Astrocyte (in vitro differentiated cells and primary cell): ENCODE measurements at regions not wholly inside any gene's neighbourhood (a gene's known extent, or its start where the extent isn't known, plus 50 kb on each side); places are given as distances from the start of the nearest gene placed in this dataset.

ENCODE experiments used
- DNase-seq: peaks from one replicate; pipeline ENCODE4 v3.0.0-alpha.2; 2010; ENCODE audit warnings: low read depth
- FAIRE-seq: peaks from 2 replicates; lab custom pipeline; 2011; peaks lifted over from hg19 to GRCh38; lab: Jason Lieb, UNC
- H2AFZ ChIP-seq: 2 replicates; pipeline ENCODE4 v1.6.0; 2012; ENCODE audit warnings: low read depth, low read length, inconsistent platforms
- H3K27ac ChIP-seq: 2 replicates; pipeline ENCODE4 v1.5.1; 2011; ENCODE audit warnings: low read depth, low read length, inconsistent platforms
- H3K27me3 ChIP-seq: 2 replicates; pipeline ENCODE4 v1.6.0; 2011; ENCODE audit warnings: low read length, inconsistent platforms; ENCODE audit not compliant: insufficient read depth
- H3K36me3 ChIP-seq: 2 replicates; pipeline ENCODE4 v1.5.1; 2011; ENCODE audit warnings: low read length, inconsistent platforms; ENCODE audit not compliant: insufficient read depth
- H3K4me1 ChIP-seq: 2 replicates; pipeline ENCODE4 v1.5.1; 2011; ENCODE audit warnings: low read length, inconsistent platforms; ENCODE audit not compliant: insufficient read depth
- H3K4me2 ChIP-seq: 2 replicates; pipeline ENCODE4 v1.6.0; 2012; ENCODE audit warnings: low read length, inconsistent platforms
- H3K4me3 ChIP-seq: 2 replicates; pipeline ENCODE4 v1.5.1; 2011; ENCODE audit warnings: low read depth, mild to moderate bottlenecking, low read length, inconsistent platforms; ENCODE audit not compliant: insufficient read depth
- H3K79me2 ChIP-seq: 2 replicates; pipeline ENCODE4 v1.6.0; 2012; ENCODE audit warnings: mild to moderate bottlenecking, low read length, inconsistent platforms; ENCODE audit not compliant: insufficient read depth
- H3K9ac ChIP-seq: 2 replicates; pipeline ENCODE4 v1.6.0; 2012; ENCODE audit warnings: mild to moderate bottlenecking, low read length, inconsistent platforms
- H3K9me3 ChIP-seq: 2 replicates; pipeline ENCODE4 v1.5.1; 2012; ENCODE audit warnings: low read depth, mild to moderate bottlenecking, low read length, inconsistent platforms; ENCODE audit not compliant: insufficient read depth
- H4K20me1 ChIP-seq: 2 replicates; pipeline ENCODE4 v1.6.0; 2012; ENCODE audit warnings: low read length, inconsistent platforms; ENCODE audit not compliant: insufficient read depth
- H3K27ac Mint-ChIP-seq: one replicate; pipeline ENCODE4 v1.8.0; 2021; ENCODE audit warnings: mild to moderate bottlenecking, mixed read lengths; ENCODE audit not compliant: unreplicated experiment
- H3K27me3 Mint-ChIP-seq: one replicate; pipeline ENCODE4 v1.8.0; 2021; ENCODE audit warnings: low read depth, mixed read lengths; ENCODE audit not compliant: unreplicated experiment
- H3K36me3 Mint-ChIP-seq: one replicate; pipeline ENCODE4 v1.8.0; 2021; ENCODE audit warnings: low read depth, mixed read lengths; ENCODE audit not compliant: unreplicated experiment
- H3K4me1 Mint-ChIP-seq: one replicate; pipeline ENCODE4 v1.8.0; 2021; ENCODE audit warnings: low read depth, mixed read lengths; ENCODE audit not compliant: unreplicated experiment
- H3K4me3 Mint-ChIP-seq: one replicate; pipeline ENCODE4 v1.8.0; 2021; ENCODE audit warnings: mild to moderate bottlenecking, moderate library complexity, mixed read lengths; ENCODE audit not compliant: unreplicated experiment
- H3K9me3 Mint-ChIP-seq: one replicate; pipeline ENCODE4 v1.8.0; 2021; ENCODE audit warnings: mild to moderate bottlenecking, mixed read lengths; ENCODE audit not compliant: unreplicated experiment
- EZH2 ChIP-seq: IDR thresholded peaks from 2 replicates; pipeline ENCODE4 v1.6.1; 2012; ENCODE audit warnings: mild to moderate bottlenecking, low read length, inconsistent platforms; ENCODE audit not compliant: insufficient read depth
- TF ChIP-seq, protein P1 (sequence below): IDR thresholded peaks from 2 replicates; pipeline ENCODE4 v1.5.1; 2011; ENCODE audit warnings: low read depth, mild to moderate bottlenecking, inconsistent platforms, low read length, moderate library complexity; ENCODE audit not compliant: insufficient read depth

DNA sequence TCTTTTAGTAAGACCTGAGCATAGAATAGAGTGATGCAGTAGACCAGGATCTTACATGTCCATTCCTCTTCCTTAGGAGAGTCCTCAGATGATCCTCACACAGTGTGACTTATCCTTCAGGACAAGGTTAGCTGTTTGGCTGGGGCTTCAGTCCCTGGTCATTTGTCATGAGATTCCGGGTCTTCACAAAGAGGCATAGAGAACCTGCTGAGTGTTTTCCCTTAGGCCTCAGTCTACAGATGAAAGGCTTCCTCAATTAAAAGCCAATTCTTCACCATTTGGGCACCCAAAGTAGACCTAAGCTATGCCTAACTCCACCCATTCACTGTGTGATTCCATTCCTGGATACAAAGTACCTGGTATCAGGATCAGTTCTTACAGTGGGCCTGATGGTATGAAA is 329.8 kb upstream of the RUNX1 start:
- H2AFZ ChIP-seq, result no peak overlapping the region

DNA sequence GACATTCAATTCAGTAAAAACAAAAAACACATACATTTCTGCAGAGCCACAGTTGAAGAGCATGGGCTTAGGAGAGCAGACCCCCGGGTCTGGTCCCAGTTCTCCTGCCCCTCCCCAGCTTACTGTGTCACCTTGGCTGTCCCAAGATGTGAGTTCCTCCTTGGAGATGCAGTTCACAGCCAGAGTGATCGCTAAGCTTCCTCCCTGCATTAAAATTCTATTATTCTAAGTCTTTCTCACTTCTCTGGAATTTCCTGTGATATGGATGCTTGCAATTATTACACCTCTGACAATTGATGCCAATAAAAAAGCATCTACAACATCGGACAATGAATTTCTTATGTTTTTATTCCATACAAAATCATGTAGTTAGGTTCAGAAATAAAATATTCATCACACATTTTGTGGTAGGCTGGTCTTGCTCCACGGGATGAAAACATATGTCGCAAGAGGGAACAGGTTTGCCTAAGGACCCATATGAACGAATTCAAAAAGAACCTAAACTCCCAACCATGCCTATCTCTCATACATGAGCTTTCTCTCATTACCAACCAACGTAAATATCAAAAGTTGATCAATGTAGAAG is 328.5 kb upstream of the RUNX1 start:
- Histone ChIP-seq H3K27ac (no peak overlapping the region), H4K20me1 (no peaks in the 10 kb centered on the region), H3K9me3 (no peaks in the 10 kb centered on the region), H3K4me2 (peak overlapping the region; percentile 67), H3K9ac (no peak overlapping the region), H3K79me2 (no peaks in the 10 kb centered on the region), H3K36me3 (no peaks in the 10 kb centered on the region), H2AFZ (no peak overlapping the region), H3K27me3 (no peaks in the 10 kb centered on the region), H3K4me1 (peaks cover 23% of the 10 kb centered on the region), H3K4me3 (no peak overlapping the region)
- Mint-ChIP-seq H3K4me3 (no peak overlapping the region), H3K36me3 (no peaks in the 10 kb centered on the region), H3K27me3 (no peaks in the 10 kb centered on the region), H3K27ac (peak overlapping the region; percentile 67), H3K9me3 (no peaks in the 10 kb centered on the region), H3K4me1 (peaks cover 40% of the 10 kb centered on the region)
- FAIRE-seq, result peak; percentile 65
- TF ChIP-seq EZH2, result no peak
- TF ChIP-seq, protein P1, sequence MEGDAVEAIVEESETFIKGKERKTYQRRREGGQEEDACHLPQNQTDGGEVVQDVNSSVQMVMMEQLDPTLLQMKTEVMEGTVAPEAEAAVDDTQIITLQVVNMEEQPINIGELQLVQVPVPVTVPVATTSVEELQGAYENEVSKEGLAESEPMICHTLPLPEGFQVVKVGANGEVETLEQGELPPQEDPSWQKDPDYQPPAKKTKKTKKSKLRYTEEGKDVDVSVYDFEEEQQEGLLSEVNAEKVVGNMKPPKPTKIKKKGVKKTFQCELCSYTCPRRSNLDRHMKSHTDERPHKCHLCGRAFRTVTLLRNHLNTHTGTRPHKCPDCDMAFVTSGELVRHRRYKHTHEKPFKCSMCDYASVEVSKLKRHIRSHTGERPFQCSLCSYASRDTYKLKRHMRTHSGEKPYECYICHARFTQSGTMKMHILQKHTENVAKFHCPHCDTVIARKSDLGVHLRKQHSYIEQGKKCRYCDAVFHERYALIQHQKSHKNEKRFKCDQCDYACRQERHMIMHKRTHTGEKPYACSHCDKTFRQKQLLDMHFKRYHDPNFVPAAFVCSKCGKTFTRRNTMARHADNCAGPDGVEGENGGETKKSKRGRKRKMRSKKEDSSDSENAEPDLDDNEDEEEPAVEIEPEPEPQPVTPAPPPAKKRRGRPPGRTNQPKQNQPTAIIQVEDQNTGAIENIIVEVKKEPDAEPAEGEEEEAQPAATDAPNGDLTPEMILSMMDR, result no peak
- DNase-seq, result peak; percentile 48

More for the DNA sequence above, 329.8 kb upstream of the RUNX1 start:
- H3K79me2 ChIP-seq, result no peaks in the 10 kb centered on the region
- TF ChIP-seq, protein P1, result no peak
- H3K27me3 ChIP-seq, result no peaks in the 10 kb centered on the region
- DNase-seq (no peak), FAIRE-seq (no peak)
- H3K4me3 ChIP-seq, result no peak overlapping the region
- H3K36me3 ChIP-seq, result no peaks in the 10 kb centered on the region
- Mint-ChIP-seq H3K4me1 (peaks cover 53% of the 10 kb centered on the region), H3K27me3 (no peaks in the 10 kb centered on the region), H3K9me3 (no peaks in the 10 kb centered on the region), H3K4me3 (no peak overlapping the region), H3K36me3 (no peaks in the 10 kb centered on the region), H3K27ac (no peak overlapping the region)
- no peaks in the 10 kb centered on the region for H3K9me3 ChIP-seq
- no peaks in the 10 kb centered on the region for H4K20me1 ChIP-seq
- peaks cover 30% of the 10 kb centered on the region for H3K4me1 ChIP-seq
- H3K27ac ChIP-seq, result no peak overlapping the region
- H3K9ac ChIP-seq, result no peak overlapping the region
- H3K4me2 ChIP-seq, result no peak overlapping the region

DNA sequence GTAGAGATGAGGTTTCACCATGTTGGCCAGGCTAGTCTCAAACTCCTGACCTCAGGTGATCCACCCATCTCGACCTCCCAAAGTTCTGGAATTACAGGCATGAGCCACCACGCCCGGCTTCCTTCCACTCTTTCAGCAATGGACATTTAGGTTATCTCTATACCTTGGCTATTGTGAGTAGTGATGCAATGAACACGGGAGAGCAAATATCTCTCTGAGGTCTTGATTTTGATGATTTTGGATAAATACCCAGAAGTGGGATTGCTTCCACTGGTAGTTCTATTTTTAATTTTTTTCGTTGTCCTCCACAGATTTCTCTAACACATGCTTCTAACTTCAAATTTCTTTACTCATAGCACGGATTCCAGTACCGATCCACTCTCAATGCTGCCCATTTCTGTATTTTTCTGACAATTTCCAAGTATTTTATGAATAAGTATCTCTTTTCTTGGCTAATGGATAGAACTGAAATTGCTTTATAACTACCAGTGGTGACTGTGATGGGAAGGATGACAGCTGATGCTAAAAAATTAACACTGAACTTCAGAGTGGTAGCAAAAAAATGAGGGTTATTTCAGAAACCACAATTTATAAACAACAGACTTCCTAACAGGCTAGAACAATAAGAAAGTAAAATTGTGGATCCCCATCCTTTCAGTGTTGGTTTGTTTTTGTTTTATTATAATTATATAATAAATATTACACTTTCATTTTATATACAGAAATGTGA is 327.5 kb upstream of the RUNX1 start:
- H3K4me1 Mint-ChIP-seq, result peaks cover 34% of the 10 kb centered on the region
- no peak overlapping the region for H3K4me2 ChIP-seq
- H4K20me1 ChIP-seq, result no peaks in the 10 kb centered on the region
- H3K36me3 ChIP-seq, result no peaks in the 10 kb centered on the region
- H3K36me3 Mint-ChIP-seq, result no peaks in the 10 kb centered on the region
- peaks cover 20% of the 10 kb centered on the region for H3K4me1 ChIP-seq
- peak overlapping the region; percentile 61 for H3K4me3 Mint-ChIP-seq
- H3K9me3 ChIP-seq, result no peaks in the 10 kb centered on the region
- no peaks in the 10 kb centered on the region for H3K79me2 ChIP-seq
- no peaks in the 10 kb centered on the region for H3K27me3 ChIP-seq
- H3K9me3 Mint-ChIP-seq, result no peaks in the 10 kb centered on the region
- no peak overlapping the region for H3K4me3 ChIP-seq
- H2AFZ ChIP-seq, result no peak overlapping the region
- FAIRE-seq, result no peak
- H3K27ac ChIP-seq, result no peak overlapping the region
- no peak overlapping the region for H3K9ac ChIP-seq
- TF ChIP-seq, protein P1, result no peak
- TF ChIP-seq EZH2, result no peak
- peak overlapping the region; percentile 68 for H3K27ac Mint-ChIP-seq
- no peaks in the 10 kb centered on the region for H3K27me3 Mint-ChIP-seq
- DNase-seq, result peak; percentile 39
